Endothelial cell of umbilical vein (primary cell): ENCODE measurements at regions not wholly inside any gene's neighbourhood (a gene's known extent, or its start where the extent isn't known, plus 50 kb on each side); places are given as distances from the start of the nearest gene placed in this dataset.

ENCODE experiments used
- BruUV-seq: library from RNA; stranded (reverse); fragments of 400-500 nt; replicated peaks from 2 replicates; lab custom pipeline; 2021; lab: Mats Ljungman, UMichigan
- CTCF ChIA-PET: fragments of 300-600, 350-600 bp; sonication (Branson Sonifier 250); formaldehyde crosslinking; loops from one replicate; lab custom pipeline; 2021; ENCODE audit warnings: antibody characterized with exemption, inconsistent platforms; lab: Charles Lee
- POLR2A ChIA-PET: fragments of 300-600, 350-600 bp; sonication (Branson Sonifier 250); formaldehyde crosslinking; loops from one replicate; lab custom pipeline; 2021; ENCODE audit warnings: antibody characterized with exemption, inconsistent platforms; lab: Charles Lee
- DNase-seq: peaks from one replicate; pipeline ENCODE4 v3.0.0-alpha.2; 2011; ENCODE audit warnings: low read depth, low spot score
- FAIRE-seq: peaks from 2 replicates; lab custom pipeline; 2011; peaks lifted over from hg19 to GRCh38; lab: Jason Lieb, UNC
- H2AFZ ChIP-seq: 2 replicates; pipeline ENCODE4 v1.6.0; 2012; ENCODE audit warnings: low read depth, low read length, control low read depth, inconsistent platforms
- H3K27ac ChIP-seq: 2 replicates; pipeline ENCODE4 v1.5.1; 2011; ENCODE audit warnings: low read depth, mild to moderate bottlenecking, control low read depth, low read length, moderate library complexity; ENCODE audit not compliant: insufficient read depth
- H3K27me3 ChIP-seq, 2 experiments: 2 replicates each; pipeline versions ENCODE4 v1.6.0 to v1.6.1; 2011; ENCODE audit warnings: low read length in 2 of 2, mixed read lengths in 1 of 2; ENCODE audit not compliant: control insufficient read depth in 2 of 2, insufficient read depth in 2 of 2
- H3K36me3 ChIP-seq, 2 experiments: 2 replicates in 1 of 2; 3 replicates in 1 of 2; pipeline ENCODE4 v1.5.1; 2011; ENCODE audit warnings: low read length in 2 of 2, mild to moderate bottlenecking in 1 of 2, moderate library complexity in 1 of 2; ENCODE audit not compliant: control insufficient read depth in 2 of 2, insufficient read depth in 2 of 2; ENCODE audit errors: extremely low read depth in 1 of 2
- H3K4me1 ChIP-seq: 3 replicates; pipeline ENCODE4 v1.5.1; 2011; ENCODE audit warnings: mild to moderate bottlenecking, low read length; ENCODE audit not compliant: control insufficient read depth, insufficient read depth; ENCODE audit errors: extremely low read depth
- H3K4me2 ChIP-seq: 2 replicates; pipeline ENCODE4 v1.6.1; 2011; ENCODE audit warnings: low read length, control low read depth, mixed read lengths; ENCODE audit not compliant: insufficient read depth
- H3K4me3 ChIP-seq, 3 experiments: fragments of 200-600 bp in 1 of 3; sonication (generic), shearing (Covaris generic) in 1 of 3; replicated peaks in 1 of 3; 2 replicates each; pipeline ENCODE4 v1.5.1; 2011 to 2016; ENCODE audit warnings: control low read depth in 3 of 3, low read length in 3 of 3, mild to moderate bottlenecking in 2 of 3, inconsistent platforms in 1 of 3, low read depth in 1 of 3, moderate library complexity in 1 of 3; ENCODE audit not compliant: insufficient read depth in 1 of 3
- H3K79me2 ChIP-seq: 2 replicates; pipeline ENCODE4 v1.6.0; 2012; ENCODE audit warnings: low read length, inconsistent platforms; ENCODE audit not compliant: control insufficient read depth, insufficient read depth
- H3K9ac ChIP-seq: replicated peaks from 2 replicates; pipeline ENCODE3; 2011; ENCODE audit warnings: low read length, control low read depth; ENCODE audit not compliant: insufficient read depth; ENCODE audit errors: extremely low read depth
- H3K9me1 ChIP-seq: replicated peaks from 3 replicates; pipeline ENCODE4 v1.6.0; 2011; ENCODE audit warnings: mild to moderate bottlenecking, low read length; ENCODE audit not compliant: control insufficient read depth, insufficient read depth; ENCODE audit errors: extremely low read depth
- H3K9me3 ChIP-seq: replicated peaks from 2 replicates; pipeline ENCODE4 v1.5.1; 2012; ENCODE audit warnings: low read length, inconsistent platforms; ENCODE audit not compliant: control insufficient read depth, insufficient read depth
- H4K20me1 ChIP-seq: replicated peaks from 2 replicates; pipeline ENCODE3; 2011; ENCODE audit warnings: mild to moderate bottlenecking, low read length; ENCODE audit not compliant: control insufficient read depth, insufficient read depth; ENCODE audit errors: extremely low read depth
- CTCF ChIP-seq, 2 donors: IDR thresholded peaks; 1 replicate in 1 of 2; 2 replicates in 1 of 2; pipeline ENCODE4 v1.5.1; 2011; ENCODE audit warnings: low read length in 2 of 2, mild to moderate bottlenecking in 2 of 2, moderate library complexity in 2 of 2, control low read depth in 1 of 2, inconsistent platforms in 1 of 2, low read depth in 1 of 2; ENCODE audit not compliant: insufficient read depth in 1 of 2; ENCODE audit errors: extremely low read depth in 1 of 2
- EZH2 ChIP-seq: IDR thresholded peaks from 2 replicates; pipeline ENCODE4 v1.6.1; 2012; ENCODE audit warnings: borderline replicate concordance, low read depth, mild to moderate bottlenecking, moderate library complexity, low read length, inconsistent platforms; ENCODE audit not compliant: severe bottlenecking
- FOS ChIP-seq: IDR thresholded peaks from 2 replicates; pipeline ENCODE4 v1.6.1; 2011; ENCODE audit warnings: mild to moderate bottlenecking, low read length, moderate library complexity, borderline replicate concordance; ENCODE audit not compliant: insufficient read depth
- GATA2 ChIP-seq: IDR thresholded peaks from 2 replicates; pipeline ENCODE4 v1.7.0; 2011; ENCODE audit warnings: low read depth, mild to moderate bottlenecking, moderate library complexity, mixed read lengths, low read length; ENCODE audit not compliant: insufficient read length, insufficient read depth
- JUN ChIP-seq: IDR thresholded peaks from 2 replicates; pipeline ENCODE4 v1.6.1; 2011; ENCODE audit warnings: borderline replicate concordance, low read depth; ENCODE audit not compliant: insufficient read length, insufficient read depth
- MAX ChIP-seq: IDR thresholded peaks from 2 replicates; pipeline ENCODE4 v1.6.1; 2011; ENCODE audit not compliant: insufficient read depth, insufficient read length
- MYC ChIP-seq: IDR thresholded peaks from one replicate; pipeline ENCODE4 v1.6.1; 2011; ENCODE audit warnings: mild to moderate bottlenecking, low read depth, low read length
- POLR2A ChIP-seq: IDR thresholded peaks from 2 replicates; pipeline ENCODE4 v1.6.1; 2012; ENCODE audit warnings: low read depth, mild to moderate bottlenecking, control low read depth, low read length
- POLR2AphosphoS5 ChIP-seq: IDR thresholded peaks from 2 replicates; pipeline ENCODE4 v1.6.1; 2012; ENCODE audit warnings: low read depth, mild to moderate bottlenecking, control low read depth, low read length, moderate library complexity; ENCODE audit not compliant: insufficient read depth
- dilution Hi-C: fragments of 300-500 bp; cut with MboI; formaldehyde crosslinking; loops from one replicate; pipeline ENCODE4 v1.15.0; 2019; ENCODE audit warnings: low sequenced_read_pairs; ENCODE audit not compliant: extremely low pct_ligation_motif_present
- intact Hi-C: fragments of 100-400 bp; cut with micrococcal nuclease; formaldehyde crosslinking; loops from one replicate; pipeline ENCODE4 v1.10.0; 2022

- Histone ChIP-seq H3K4me1 (no peaks in the 10 kb centered on the region), H3K79me2 (no peaks in the 10 kb centered on the region), H3K9ac (no peak overlapping the region), H3K27me3 (no peaks in the 10 kb centered on the region), H3K9me3 (peaks cover 2% of the 10 kb centered on the region), H3K27ac (no peak overlapping the region), H4K20me1 (no peaks in the 10 kb centered on the region), H2AFZ (no peak overlapping the region), H3K4me3 (no peak overlapping the region), H3K9me1 (no peaks in the 10 kb centered on the region), H3K4me2 (no peak overlapping the region), H3K36me3 (no peaks in the 10 kb centered on the region)
- intact Hi-C loops, result no loop called here
- POLR2A ChIA-PET, result no interaction called here
- DNase-seq, result no peak
- no TSS peak for BruUV-seq
- FAIRE-seq, result no peak
- CTCF ChIA-PET, result no interaction called here
- dilution Hi-C loops, result no loop called here
- TF ChIP-seq GATA2 (no peak), MYC (no peak), POLR2AphosphoS5 (no peak), JUN (no peak)
These were observed 278.9 kb upstream of the SFRP2 start for GRCh38 chr4:154067786-154068185.

- FAIRE-seq (no peak), DNase-seq (no peak)
- H3K9me3 ChIP-seq, result peaks cover 2% of the 10 kb centered on the region
- ChIA-PET CTCF (no interaction called here), POLR2A (no interaction called here)
- no peak overlapping the region for H3K4me2 ChIP-seq
- no peaks in the 10 kb centered on the region for H3K9me1 ChIP-seq
- no peaks in the 10 kb centered on the region for H3K79me2 ChIP-seq
- H3K27ac ChIP-seq, result no peak overlapping the region
- no peak overlapping the region for H3K4me3 ChIP-seq
- H3K27me3 ChIP-seq, result no peaks in the 10 kb centered on the region
- no peak overlapping the region for H2AFZ ChIP-seq
- no peaks in the 10 kb centered on the region for H3K36me3 ChIP-seq
- H3K9ac ChIP-seq, result no peak overlapping the region
- dilution Hi-C loops, result no loop called here
- no peaks in the 10 kb centered on the region for H4K20me1 ChIP-seq
- no TSS peak for BruUV-seq
- TF ChIP-seq GATA2, result no peak
- TF ChIP-seq POLR2AphosphoS5, result no peak
- no peak for TF ChIP-seq POLR2A
- TF ChIP-seq MAX, result no peak
- TF ChIP-seq MYC, result no peak
- no peak for TF ChIP-seq EZH2
- TF ChIP-seq CTCF (IDR thresholded peaks at IDR 0.05; ENCODE audit: extremely low read depth in 1 of 2, insufficient read depth in 1 of 2, low read depth in 1 of 2, low read length in 2 of 2), result no peak
- no peak for TF ChIP-seq JUN
- no peak for TF ChIP-seq FOS
- intact Hi-C loops, result no loop called here
- H3K4me1 ChIP-seq, result no peaks in the 10 kb centered on the region
These were observed 276.5 kb upstream of the SFRP2 start for GRCh38 chr4:154065368-154065767.
